ENCODE measurements at regions not wholly inside any gene's neighbourhood (a gene's known extent, or its start where the extent isn't known, plus 50 kb on each side); places are given as distances from the start of the nearest gene placed in this dataset.
"Not testable (repeated sequence)": the region's sequence is repeated elsewhere in the genome, so short reads cannot be mapped to it uniquely, and the experiment has no call there.

DNA sequence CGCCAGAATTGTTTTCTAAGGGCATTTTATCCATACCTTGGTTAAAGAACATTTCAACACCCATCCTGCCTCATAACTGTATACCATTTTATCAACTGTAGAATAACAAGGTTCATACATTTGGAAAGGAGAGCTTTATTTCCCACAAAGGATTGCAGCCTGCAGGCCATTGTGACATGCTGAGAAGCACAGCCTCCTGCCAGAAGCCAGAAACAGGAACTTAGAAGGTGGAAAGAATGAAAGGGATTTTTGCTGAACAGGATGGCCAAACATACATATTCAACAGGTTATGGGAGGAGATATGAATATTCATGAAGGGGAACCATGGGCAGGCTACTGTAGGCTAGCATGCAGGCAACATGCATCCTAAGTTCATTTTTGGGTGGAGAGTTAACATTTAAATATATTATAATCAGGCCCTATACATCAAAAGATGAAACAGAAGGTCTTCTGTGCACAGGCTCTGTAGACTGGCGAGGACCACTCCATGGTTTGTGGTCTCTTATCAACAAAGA, 59.9 kb upstream of the DIRAS2 start:
- TF ChIP-seq, protein P1, sequence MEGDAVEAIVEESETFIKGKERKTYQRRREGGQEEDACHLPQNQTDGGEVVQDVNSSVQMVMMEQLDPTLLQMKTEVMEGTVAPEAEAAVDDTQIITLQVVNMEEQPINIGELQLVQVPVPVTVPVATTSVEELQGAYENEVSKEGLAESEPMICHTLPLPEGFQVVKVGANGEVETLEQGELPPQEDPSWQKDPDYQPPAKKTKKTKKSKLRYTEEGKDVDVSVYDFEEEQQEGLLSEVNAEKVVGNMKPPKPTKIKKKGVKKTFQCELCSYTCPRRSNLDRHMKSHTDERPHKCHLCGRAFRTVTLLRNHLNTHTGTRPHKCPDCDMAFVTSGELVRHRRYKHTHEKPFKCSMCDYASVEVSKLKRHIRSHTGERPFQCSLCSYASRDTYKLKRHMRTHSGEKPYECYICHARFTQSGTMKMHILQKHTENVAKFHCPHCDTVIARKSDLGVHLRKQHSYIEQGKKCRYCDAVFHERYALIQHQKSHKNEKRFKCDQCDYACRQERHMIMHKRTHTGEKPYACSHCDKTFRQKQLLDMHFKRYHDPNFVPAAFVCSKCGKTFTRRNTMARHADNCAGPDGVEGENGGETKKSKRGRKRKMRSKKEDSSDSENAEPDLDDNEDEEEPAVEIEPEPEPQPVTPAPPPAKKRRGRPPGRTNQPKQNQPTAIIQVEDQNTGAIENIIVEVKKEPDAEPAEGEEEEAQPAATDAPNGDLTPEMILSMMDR (IDR thresholded peaks at IDR 0.05; ENCODE audit: low read depth, low read length), result no peak
- TF ChIP-seq MYC (IDR thresholded peaks at IDR 0.05; ENCODE audit: low read depth, low read length) (no peak), MAX (IDR thresholded peaks at IDR 0.05; ENCODE audit: low read depth, low read length) (no peak), POLR2A (IDR thresholded peaks at IDR 0.05; ENCODE audit: extremely low read depth, insufficient read length) (no peak)
- no peak overlapping the region for H3K4me3 ChIP-seq (ENCODE audit: low read depth, low read length)
- peak; percentile 27 for DNase-seq (ENCODE audit: low read depth)

- DNase-seq (ENCODE audit: low read depth), result peak; percentile 49
- TF ChIP-seq POLR2A (IDR thresholded peaks at IDR 0.05; ENCODE audit: extremely low read depth, insufficient read length) (no peak), MYC (IDR thresholded peaks at IDR 0.05; ENCODE audit: low read depth, low read length) (no peak), MAX (IDR thresholded peaks at IDR 0.05; ENCODE audit: low read depth, low read length) (no peak)
- TF ChIP-seq, protein P1 (IDR thresholded peaks at IDR 0.05; ENCODE audit: low read depth, low read length), result no peak
- H3K4me3 ChIP-seq (ENCODE audit: low read depth, low read length), result no peak overlapping the region
Measured at GRCh38 chr9:90698871-90699440, 56.3 kb upstream of the DIRAS2 start.

DNA sequence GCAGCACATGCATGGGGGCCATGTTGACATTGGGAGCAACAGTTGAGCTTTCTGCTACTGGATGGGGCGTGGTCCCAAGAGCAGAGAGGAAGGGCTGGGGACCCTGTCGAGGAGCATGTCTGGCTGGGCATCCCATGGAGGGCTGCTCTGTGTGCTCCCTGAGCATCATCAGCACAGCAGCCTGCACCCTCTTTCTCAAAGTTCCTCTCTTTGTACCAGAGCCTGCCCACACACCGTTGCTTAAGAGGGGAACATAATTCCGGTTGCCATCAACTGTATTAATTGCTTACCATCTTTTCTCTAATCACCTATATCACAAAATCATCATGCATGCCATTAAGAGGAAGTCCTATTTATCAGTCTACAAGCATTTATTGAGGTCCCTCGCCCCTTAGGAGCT, 55.2 kb upstream of the DIRAS2 start:
- TF ChIP-seq, protein P1 (IDR thresholded peaks at IDR 0.05; ENCODE audit: low read depth, low read length), result no peak
- TF ChIP-seq MAX (IDR thresholded peaks at IDR 0.05; ENCODE audit: low read depth, low read length), result no peak
- no peak for TF ChIP-seq MYC (IDR thresholded peaks at IDR 0.05; ENCODE audit: low read depth, low read length)
- no peak for TF ChIP-seq POLR2A (IDR thresholded peaks at IDR 0.05; ENCODE audit: extremely low read depth, insufficient read length)
- DNase-seq (ENCODE audit: low read depth), result no peak
- H3K4me3 ChIP-seq (ENCODE audit: low read depth, low read length), result no peak overlapping the region

DNA sequence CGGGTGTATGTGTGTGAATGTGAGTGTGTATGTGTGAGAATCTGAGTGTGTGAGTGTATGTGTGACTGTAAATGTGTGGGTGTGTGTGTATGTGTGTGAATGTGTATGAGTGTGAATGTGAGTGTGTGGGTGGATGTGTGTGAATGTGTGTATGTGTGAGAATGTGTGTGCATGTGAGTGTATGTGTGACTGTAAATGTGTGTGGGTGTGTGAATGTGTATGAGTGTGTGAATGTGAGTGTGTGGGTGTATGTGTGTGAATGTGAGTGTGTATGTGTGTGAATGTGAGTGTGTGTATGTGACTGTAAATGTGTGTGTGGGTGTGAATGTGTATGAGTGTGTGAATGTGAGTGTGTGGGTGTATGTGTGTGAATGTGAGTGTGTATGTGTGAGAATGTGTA, 51.6 kb upstream of the DIRAS2 start:
- not testable (repeated sequence) for H3K4me3 ChIP-seq (ENCODE audit: low read depth, low read length); DNase-seq (ENCODE audit: low read depth)
